K562 (cell line): ENCODE measurements at regions not wholly inside any gene's neighbourhood (a gene's known extent, or its start where the extent isn't known, plus 50 kb on each side); places are given as distances from the start of the nearest gene placed in this dataset.

Experiments
- CBX1 ChIP-seq: sonication (generic); IDR thresholded peaks from 2 replicates; pipeline ENCODE4 v1.6.1; 2016; ENCODE audit warnings: antibody characterized with exemption, low read depth, mild to moderate bottlenecking
- CREB1 ChIP-seq, 2 experiments: sonication (generic) in 1 of 2; formaldehyde crosslinking in 1 of 2; IDR thresholded peaks; 2 replicates each; pipeline versions ENCODE4 v1.6.1 to v1.8.0; 2012 to 2022; ENCODE audit warnings: inconsistent platforms in 1 of 2, mild to moderate bottlenecking in 1 of 2, missing genetic modification reagents in 1 of 2, moderate library complexity in 1 of 2
- KAT7 ChIP-seq: sonication (generic); formaldehyde crosslinking; IDR thresholded peaks from 2 replicates; pipeline ENCODE4 v1.8.0; 2022; ENCODE audit warnings: missing genetic modification reagents, mild to moderate bottlenecking, borderline replicate concordance
- REST ChIP-seq, 2 experiments: fragments of 450-650 bp; formaldehyde crosslinking in 1 of 2; IDR thresholded peaks; 2 replicates each; pipeline versions ENCODE4 v1.4.0 to v1.6.1; 2014 to 2020; ENCODE audit warnings: mild to moderate bottlenecking in 2 of 2, borderline replicate concordance in 1 of 2, low read depth in 1 of 2
- RNF2 ChIP-seq: sonication (generic); IDR thresholded peaks from 2 replicates; pipeline ENCODE4 v1.6.1; 2016
- SIN3B ChIP-seq: fragments of 450-650 bp; IDR thresholded peaks from 2 replicates; pipeline ENCODE4 v1.6.1; 2017; ENCODE audit warnings: low read depth, mild to moderate bottlenecking, moderate library complexity
- SMARCC2 ChIP-seq: fragments of 450-650 bp; IDR thresholded peaks from 2 replicates; pipeline ENCODE4 v1.6.1; 2017; ENCODE audit warnings: antibody characterized with exemption, moderate library complexity, mild to moderate bottlenecking, low read depth
- TBP ChIP-seq: optimal IDR thresholded peaks from 2 replicates; pipeline ENCODE3; 2011; ENCODE audit warnings: low read depth, low read length, improper control_type of control experiment
- ZNF431 ChIP-seq: sonication (generic); formaldehyde crosslinking; IDR thresholded peaks from 2 replicates; pipeline ENCODE4 v1.8.0; 2022; ENCODE audit warnings: mild to moderate bottlenecking, missing genetic modification reagents
- ZNF584 ChIP-seq: fragments of 200-800 bp; sonication (Bioruptor generic); IDR thresholded peaks from 2 replicates; pipeline ENCODE4 v1.6.1; 2016; ENCODE audit warnings: low read depth, mild to moderate bottlenecking, missing genetic modification characterization, missing compliant biosample characterization
- TF ChIP-seq, protein P1 (sequence below): sonication (generic); formaldehyde crosslinking; IDR thresholded peaks from 2 replicates; pipeline ENCODE4 v1.8.0; 2022; ENCODE audit warnings: missing genetic modification reagents, mild to moderate bottlenecking, borderline replicate concordance

DNA sequence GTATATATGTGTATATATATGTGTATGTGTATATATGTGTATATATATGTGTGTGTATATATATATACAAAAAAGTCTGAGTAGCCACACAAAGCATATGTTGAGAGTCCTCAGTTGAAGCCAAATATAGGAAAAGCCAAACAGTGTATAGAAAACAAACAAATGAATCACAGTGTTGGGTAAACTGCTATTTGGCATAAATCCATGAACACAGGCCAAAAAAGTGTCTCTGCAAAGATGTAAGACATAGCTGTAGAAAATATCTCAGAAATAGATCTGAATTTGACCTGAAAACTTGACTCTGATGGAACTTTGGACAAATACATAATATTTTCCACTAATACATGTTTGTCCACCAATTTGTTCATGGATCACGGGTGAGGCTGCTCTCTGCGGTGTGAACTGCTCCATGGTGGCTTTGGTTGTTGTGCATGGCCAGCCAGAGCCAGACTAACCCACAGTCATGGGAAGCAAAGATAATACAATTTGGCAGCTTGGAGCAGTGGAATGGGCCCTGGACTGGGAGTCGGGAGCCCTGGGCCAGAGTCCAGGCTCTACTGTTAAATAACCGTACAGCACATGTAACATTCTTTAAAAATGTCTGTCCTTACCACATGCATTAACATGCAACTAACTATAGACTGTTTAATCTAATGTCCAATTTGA, 76.9 kb upstream of the EED start (continued):
- TF ChIP-seq TBP (peak; percentile 17), KAT7 (CRISPR knock-in tag) (no peak), ZNF431 (CRISPR knock-in tag) (no peak), CBX1 (no peak), CREB1 (IDR thresholded peaks at IDR 0.05) (no peak), CREB1 (CRISPR knock-in tag; IDR thresholded peaks at IDR 0.05) (no peak), ZNF584 (CRISPR knock-in tag) (no peak), RNF2 (no peak), SMARCC2 (no peak), REST (IDR thresholded peaks at IDR 0.05; ENCODE audit: borderline replicate concordance) (peak; percentile 17; the same call in 1 of the 2 replicates), REST (CRISPR knock-in tag; IDR thresholded peaks at IDR 0.05; ENCODE audit: low read depth) (no peak), SIN3B (no peak)
- TF ChIP-seq, protein P1, sequence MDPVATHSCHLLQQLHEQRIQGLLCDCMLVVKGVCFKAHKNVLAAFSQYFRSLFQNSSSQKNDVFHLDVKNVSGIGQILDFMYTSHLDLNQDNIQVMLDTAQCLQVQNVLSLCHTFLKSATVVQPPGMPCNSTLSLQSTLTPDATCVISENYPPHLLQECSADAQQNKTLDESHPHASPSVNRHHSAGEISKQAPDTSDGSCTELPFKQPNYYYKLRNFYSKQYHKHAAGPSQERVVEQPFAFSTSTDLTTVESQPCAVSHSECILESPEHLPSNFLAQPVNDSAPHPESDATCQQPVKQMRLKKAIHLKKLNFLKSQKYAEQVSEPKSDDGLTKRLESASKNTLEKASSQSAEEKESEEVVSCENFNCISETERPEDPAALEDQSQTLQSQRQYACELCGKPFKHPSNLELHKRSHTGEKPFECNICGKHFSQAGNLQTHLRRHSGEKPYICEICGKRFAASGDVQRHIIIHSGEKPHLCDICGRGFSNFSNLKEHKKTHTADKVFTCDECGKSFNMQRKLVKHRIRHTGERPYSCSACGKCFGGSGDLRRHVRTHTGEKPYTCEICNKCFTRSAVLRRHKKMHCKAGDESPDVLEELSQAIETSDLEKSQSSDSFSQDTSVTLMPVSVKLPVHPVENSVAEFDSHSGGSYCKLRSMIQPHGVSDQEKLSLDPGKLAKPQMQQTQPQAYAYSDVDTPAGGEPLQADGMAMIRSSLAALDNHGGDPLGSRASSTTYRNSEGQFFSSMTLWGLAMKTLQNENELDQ (CRISPR knock-in tag): no peak
